ENCODE measurements at regions not wholly inside any gene's neighbourhood (a gene's known extent, or its start where the extent isn't known, plus 50 kb on each side); places are given as distances from the start of the nearest gene placed in this dataset.

GRCh38 chr7:25966469-25966868 is 185.5 kb upstream of the NFE2L3 start:
- DNase-seq, result no peak

- DNase-seq, result no peak
These were observed 184.5 kb upstream of the NFE2L3 start for GRCh38 chr7:25967278-25968204.

- no peak for DNase-seq
These were observed 183.6 kb upstream of the NFE2L3 start for GRCh38 chr7:25968205-25968993.

GRCh38 chr7:25970356-25970755 is 181.6 kb upstream of the NFE2L3 start:
- DNase-seq, result no peak

GRCh38 chr7:25970911-25971310 is 181.1 kb upstream of the NFE2L3 start:
- no peak for DNase-seq

GRCh38 chr7:25976630-25977029 is 175.4 kb upstream of the NFE2L3 start:
- no peak for DNase-seq

- DNase-seq, result no peak
These were observed 173.5 kb upstream of the NFE2L3 start for GRCh38 chr7:25978466-25978865.

GRCh38 chr7:25979605-25980004 is 172.4 kb upstream of the NFE2L3 start:
- DNase-seq, result no peak

- no peak for DNase-seq
These were observed 169.3 kb upstream of the NFE2L3 start for GRCh38 chr7:25982684-25983083.

- no peak for DNase-seq
These were observed 166.8 kb upstream of the NFE2L3 start for GRCh38 chr7:25985196-25985595.

GRCh38 chr7:25988640-25989039 is 163.4 kb upstream of the NFE2L3 start:
- no peak for DNase-seq

- no peak for DNase-seq
These were observed 162.8 kb upstream of the NFE2L3 start for GRCh38 chr7:25989140-25989705.

- DNase-seq, result no peak
These were observed 157.5 kb upstream of the NFE2L3 start for GRCh38 chr7:25994433-25994994.

GRCh38 chr7:25995216-25995615 is 156.8 kb upstream of the NFE2L3 start:
- no peak for DNase-seq

- DNase-seq, result no peak
These were observed 156.0 kb upstream of the NFE2L3 start for GRCh38 chr7:25996006-25996408.

GRCh38 chr7:25998499-25998898 is 153.5 kb upstream of the NFE2L3 start:
- DNase-seq, result no peak

GRCh38 chr7:26000841-26001240 is 151.2 kb upstream of the NFE2L3 start:
- no peak for DNase-seq

- no peak for DNase-seq
These were observed 150.2 kb upstream of the NFE2L3 start for GRCh38 chr7:26001662-26002244.

GRCh38 chr7:26005683-26006410 is 146.2 kb upstream of the NFE2L3 start:
- no peak for DNase-seq

- no peak for DNase-seq
These were observed 145.6 kb upstream of the NFE2L3 start for GRCh38 chr7:26006426-26006825.

- DNase-seq, result no peak
These were observed 144.5 kb upstream of the NFE2L3 start for GRCh38 chr7:26007510-26007909.

- no peak for DNase-seq
These were observed 143.6 kb upstream of the NFE2L3 start for GRCh38 chr7:26008428-26008827.
